Epidermal melanocyte (primary cell): ENCODE measurements at regions not wholly inside any gene's neighbourhood (a gene's known extent, or its start where the extent isn't known, plus 50 kb on each side); places are given as distances from the start of the nearest gene placed in this dataset.

ENCODE experiments used
- DNase-seq: peaks from one replicate; pipeline ENCODE4 v3.0.0; 2011; ENCODE audit warnings: low spot score; ENCODE audit not compliant: insufficient read length

DNA sequence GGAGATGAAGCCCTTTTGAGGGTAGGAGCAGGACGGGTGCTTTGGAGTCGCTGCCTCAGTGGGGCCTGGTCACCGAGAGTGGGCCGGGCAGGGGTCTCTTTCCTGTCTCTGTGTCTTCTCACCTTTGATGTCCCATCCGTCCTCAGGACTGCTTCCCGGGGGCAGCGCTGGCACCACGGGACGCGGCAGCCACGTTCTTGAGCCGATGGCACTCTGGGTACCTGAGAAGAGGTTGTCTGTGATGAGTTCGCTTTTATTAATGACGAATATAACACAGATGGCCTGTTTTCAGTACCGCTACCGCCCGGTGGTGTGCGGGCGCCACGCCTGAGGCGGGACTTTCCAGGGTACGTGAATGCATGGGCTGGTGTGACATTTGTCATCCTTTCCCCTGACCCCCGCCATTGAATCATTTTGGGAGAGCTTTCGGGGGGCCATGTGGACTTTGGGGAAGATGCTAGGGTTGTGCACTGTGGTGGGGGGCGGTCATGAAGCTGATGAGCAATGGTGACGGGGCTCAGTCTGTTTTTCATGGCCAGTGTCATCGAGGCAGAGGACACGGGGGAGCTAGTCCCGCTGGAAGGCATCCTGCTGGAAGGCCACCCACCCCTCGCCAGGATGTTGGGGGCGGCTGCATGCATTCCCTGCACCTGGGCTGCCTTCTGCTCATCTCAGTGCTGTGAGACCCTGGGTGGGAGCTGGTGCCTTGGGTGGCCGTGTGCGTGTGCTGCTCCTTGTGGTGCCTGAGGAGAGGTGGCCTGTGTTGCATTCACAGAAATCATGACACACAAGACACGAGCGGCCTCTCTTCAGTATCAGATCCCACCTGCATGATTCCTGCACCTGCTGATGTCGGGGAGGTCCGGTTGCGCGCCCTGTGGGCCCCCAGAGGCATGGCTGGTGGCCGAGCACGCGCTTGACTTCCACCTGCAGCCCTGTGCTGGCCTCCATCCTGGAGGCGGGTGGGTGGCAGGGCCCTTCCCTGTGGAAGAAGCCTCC lies 162.5 kb upstream of the RTL1 start:
- DNase-seq = no peak

DNA sequence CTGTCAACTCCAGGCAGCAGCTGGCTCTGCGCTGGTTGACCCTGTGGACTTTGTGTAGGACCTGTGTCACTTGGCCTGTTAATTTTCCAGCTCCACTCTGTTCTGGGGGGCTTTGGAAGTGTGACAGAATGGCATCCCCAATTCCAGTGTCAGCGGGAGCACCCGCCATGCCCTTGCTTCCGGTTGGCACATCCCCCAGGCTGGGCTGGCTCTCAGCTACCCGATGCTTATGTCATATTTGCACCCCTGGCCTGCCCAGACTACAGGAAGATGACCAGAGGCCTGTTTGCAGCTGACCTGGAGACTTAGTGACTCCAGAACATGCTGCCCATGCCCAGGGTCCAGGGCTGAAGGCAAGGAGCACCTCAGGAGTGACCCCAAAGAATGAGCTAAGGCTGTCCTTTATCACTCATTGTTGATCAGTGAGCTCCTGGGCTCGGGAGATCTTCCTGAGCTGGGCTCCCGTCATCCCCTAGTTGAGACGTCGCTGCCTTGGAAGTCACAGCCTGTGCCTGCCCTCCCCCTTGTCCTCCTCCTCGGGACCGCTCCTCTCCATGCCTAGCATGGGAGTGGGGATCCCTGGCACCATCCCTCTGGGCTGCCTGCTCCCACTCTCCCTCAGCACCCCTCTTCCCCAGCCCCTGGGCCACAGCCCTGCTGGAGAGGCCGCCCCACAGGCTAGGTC lies 163.4 kb upstream of the RTL1 start:
- DNase-seq = no peak

DNA sequence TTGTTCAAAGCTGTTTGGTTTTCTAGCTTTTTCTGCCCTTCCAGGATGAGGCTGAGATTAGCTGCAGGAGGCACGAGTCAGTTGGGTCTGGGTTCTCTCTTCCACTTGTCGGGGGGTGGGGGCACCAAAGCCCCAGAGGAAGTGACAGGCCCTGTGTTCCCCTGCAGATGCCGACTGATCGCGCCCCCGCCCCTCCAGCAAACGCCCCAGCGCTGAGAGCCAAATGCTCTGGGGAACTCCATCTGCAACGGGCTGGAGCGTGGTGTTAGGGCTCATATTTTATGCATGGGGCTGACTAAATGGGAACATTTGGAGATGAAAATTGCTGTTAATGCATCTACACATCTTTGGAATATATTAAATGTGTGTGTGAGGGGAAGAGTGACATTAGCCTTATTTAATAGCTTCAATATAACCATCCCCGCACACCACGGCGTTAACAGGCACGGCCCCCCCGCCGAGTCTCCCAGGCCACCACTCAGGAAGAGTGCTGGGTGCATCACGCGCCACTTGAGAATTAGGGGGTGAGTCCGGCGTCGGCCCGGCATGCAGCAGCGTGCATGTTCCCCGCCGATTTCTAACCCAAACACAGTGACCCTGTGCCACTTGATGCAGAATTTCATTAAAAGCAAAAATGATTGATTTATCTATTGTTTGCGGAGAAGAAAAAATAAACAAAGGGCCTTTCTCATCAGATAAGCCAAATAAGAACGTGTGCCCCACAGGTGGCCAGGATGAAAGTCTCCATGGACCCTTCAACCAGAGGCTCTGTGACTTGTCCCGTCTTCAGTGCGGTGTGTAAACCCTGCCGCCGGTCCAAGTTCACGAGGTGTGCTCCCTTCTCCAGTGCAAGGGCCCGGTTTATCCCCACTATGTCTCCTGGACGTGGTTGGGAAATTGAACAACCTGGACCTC lies 165.0 kb upstream of the RTL1 start:
- DNase-seq = no peak

DNA sequence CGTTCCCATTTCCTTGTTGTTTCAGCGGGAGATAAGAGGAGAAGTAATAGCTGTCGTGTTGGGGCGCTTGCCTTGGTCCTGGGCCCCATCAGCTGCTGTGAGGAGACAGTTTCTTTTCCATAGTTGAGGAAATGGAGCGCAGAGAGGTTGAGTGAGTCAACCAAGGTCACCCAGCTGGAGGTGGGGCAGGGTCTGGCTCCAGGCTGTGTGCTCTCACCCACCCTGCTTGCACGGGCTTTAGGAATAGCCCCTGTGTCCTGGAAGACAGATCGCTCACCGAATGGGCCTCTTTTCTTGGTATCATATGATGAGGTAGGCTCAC lies 165.7 kb upstream of the RTL1 start:
- DNase-seq = no peak

DNA sequence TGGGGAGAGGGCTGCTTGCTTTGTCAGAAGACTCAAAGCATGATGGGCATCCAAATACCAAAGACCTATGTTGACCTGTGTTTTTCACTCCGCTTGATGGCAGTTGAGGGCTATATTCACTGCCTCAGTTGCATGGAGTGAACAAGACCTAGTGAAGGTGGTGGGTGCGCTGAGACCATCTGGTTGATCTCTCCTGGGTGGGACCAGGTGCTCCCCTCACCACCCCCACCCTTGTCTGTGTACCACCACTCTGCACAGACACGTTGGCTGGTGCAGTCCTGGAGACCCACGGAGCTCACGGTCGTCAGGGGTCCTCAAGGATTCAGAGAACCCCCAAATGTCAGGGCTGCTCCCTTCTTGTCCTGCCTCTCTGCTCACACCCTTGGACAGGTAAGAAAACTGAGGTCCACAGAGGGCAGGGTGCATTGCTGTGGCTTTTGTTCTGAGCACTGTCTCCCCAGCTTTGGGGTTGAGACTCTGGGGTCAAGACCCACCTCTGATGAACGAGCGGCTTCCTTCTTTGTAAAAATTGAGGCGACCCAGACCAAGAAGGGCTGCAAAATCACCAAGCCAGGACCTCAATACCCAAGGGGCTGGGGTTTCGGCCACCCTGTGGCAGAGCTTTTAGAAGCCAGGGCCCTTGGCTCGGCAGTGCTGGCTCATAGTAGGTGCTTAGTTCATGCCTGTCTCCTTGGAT lies 166.3 kb upstream of the RTL1 start:
- DNase-seq = no peak

DNA sequence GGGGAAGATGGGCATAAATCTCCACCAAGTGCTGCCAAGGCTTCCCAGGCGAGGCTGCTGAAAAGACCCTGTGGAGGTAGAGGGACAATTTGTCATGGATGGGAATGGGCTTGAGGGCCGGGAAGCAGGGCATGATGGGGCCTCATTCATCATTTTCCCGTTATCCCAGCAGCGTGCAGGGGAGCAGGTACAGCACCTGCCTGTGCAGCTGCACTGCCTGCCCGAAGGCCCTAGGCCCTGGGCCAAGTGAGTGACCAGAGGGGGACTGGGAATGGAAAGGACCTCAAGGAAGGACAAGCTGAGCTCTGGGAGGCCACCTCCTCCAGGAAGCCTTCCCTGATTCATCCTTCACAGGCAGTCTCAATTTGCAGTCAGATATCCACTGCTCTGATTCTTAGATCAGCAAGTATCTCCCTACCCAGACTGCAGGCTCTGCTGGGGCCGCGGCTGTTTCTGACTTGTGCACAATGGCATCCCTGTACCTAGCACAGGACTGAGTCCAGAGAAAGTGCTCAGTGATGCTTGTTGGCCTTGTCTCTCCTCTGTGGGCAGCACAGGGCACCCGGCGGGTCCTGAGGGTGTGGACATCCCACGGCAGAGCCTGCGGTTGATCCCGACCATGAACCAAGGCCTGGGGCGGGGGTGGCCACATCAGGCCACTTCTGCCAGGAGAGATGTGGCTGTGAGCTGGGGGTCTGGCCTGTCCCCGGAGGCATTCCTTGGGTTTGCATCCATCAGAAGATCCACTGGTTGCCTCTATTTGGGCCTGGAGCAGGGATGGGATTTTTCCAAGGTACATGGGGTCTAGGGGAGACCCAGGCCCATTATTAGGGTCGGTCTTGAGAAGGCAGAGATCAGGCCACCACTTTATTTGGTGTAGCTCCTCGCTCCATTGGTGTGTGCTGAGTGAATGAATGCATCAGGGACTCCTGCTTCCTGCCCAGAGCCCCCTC lies 167.3 kb upstream of the RTL1 start:
- no peak for DNase-seq

DNA sequence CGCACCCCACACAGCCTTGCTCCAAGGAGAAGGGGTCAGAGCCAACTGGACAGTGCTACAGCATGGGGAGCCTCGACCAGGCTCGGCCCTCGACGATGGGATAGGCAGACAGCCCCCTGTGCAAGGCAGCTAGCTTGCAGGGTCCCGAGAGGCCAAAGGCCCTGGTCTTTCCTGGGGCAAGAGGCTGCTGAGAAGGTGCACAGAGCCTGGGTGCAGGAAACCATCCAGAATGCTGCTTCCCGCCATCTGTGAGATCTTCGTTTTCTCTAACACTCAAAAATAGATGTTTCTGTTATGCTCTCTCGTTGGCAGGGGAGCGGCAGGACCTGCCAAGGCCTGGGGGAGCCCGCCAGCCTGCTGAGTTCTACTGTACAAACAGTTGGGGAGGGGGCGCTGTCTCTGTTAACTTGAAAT lies 168.0 kb upstream of the RTL1 start:
- DNase-seq = no peak

DNA sequence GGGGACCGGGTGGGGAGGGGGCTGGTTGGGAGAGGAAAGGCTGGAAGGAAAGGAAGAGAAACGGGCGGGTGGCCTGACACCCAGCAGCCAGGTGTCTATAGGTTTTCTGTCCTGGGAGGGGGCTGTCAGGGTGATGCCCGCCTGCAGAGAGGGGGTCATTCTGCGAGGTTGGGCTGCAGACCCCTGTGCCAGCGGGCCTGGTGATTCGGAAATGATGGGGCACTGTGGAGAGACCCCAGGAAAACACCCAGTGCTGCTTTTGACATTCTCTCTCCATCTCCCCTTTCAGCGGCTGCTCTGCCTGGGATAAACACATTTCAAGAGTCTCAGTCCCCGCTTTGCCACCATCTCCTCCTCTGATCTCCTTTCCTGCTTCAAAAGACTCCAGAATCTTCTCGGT lies 168.5 kb upstream of the RTL1 start:
- no peak for DNase-seq

DNA sequence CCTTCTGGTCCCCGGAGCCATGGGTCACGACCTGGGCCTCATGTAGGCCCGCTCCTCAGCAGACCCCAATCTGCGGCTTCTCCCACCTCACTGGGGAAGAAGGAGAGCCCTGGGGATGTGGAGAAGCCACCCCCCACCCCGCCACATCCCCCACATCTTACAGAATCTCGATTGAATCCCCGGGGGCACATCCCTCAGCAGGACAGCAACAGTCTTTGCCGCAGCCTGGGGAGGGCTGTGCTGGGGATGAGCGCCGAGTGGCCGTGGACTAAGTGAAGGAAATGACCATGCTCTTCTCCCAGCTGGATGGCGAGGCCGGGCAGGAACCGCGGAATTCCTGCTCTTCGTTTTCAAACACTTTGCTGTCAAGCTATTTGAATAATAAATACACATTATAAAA lies 169.0 kb upstream of the RTL1 start:
- DNase-seq = no peak

DNA sequence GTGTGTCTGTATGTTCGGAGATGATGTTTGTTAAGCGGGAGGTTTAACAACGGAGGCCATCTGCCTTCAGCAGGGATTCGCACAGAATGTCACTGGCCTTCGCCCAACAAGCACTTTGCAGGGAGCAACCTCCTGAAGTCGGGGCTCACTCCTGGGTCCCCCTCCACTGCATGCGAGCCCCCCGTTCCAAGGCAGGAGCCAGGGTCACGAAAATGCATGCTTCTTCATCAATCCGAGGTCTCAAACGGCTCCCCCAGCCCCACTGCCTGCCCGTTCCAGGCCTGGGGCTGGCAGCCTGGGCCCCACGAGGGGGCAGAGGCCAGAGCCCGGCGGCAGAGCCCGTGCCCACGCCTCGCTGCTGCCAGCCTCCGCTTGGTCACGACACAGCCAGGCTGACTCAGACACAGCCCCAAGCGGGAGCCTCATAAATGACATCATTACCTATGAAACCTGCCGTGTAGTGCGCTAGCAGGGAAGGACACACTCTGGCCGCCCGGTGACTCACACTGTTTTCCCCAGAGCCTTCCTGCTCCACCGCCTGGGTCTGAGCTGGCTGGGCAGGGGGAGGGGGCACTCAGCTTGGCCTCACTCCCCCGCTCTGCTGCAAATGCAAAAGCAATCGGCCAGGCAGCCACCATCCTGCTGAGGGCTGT lies 169.5 kb upstream of the RTL1 start:
- peak; percentile 40 for DNase-seq

DNA sequence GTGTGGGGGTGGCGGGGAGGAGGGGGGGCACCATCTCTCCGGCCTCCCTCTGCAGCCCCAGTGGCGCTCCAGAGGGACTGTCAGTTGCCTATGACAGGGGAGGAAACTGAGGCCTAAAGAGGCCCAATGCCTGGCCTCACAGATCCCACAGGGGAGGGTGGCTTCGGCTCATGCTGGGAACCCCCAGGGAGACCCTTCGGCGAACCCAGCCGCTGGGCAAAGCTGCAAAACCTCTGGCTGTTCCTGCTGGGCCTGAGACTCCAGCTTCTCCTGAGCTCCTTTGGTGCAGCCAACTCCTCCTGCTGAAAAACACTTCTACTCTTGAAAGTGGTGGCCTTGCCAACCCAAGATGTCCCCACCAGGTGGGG lies 170.1 kb upstream of the RTL1 start:
- DNase-seq = no peak

DNA sequence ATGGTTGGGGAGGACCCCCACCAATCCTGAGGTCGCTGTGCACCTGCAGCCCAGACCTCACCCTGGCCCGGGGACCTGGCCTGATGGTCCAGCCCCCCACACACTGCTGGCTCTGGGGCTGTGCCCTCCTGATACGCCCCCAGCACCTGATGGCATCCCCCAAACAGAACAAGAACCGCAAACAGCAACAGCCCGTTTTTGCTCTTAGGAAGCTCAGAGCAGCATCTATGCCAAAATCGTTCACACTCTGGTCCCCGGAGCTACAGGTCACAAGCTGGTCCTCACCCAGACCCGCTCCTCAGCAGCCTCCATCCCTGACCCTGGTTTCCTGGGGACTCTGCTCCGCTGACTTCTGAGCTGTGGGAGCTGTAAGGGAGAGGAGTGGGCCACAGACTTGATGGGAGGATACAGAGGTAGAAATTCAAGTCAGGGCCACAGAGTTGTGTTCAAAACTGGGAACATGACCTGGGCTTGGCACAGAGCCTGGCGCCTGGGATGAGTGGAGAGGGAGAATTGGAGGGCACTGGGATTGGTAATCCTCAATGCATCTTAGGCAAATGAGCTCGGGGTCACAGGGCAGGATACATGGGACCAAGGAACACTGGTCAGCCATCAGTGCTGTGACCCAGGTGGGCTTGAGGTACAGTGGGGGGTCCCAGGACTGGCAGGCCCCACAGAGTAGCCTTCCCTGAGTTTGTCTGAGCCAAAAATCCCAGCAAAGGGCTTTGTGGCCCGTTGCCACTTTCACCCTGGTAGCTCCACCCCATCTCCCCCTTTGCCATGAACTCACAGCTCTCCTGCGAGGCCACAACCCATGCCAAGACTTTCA lies 170.9 kb upstream of the RTL1 start:
- no peak for DNase-seq

DNA sequence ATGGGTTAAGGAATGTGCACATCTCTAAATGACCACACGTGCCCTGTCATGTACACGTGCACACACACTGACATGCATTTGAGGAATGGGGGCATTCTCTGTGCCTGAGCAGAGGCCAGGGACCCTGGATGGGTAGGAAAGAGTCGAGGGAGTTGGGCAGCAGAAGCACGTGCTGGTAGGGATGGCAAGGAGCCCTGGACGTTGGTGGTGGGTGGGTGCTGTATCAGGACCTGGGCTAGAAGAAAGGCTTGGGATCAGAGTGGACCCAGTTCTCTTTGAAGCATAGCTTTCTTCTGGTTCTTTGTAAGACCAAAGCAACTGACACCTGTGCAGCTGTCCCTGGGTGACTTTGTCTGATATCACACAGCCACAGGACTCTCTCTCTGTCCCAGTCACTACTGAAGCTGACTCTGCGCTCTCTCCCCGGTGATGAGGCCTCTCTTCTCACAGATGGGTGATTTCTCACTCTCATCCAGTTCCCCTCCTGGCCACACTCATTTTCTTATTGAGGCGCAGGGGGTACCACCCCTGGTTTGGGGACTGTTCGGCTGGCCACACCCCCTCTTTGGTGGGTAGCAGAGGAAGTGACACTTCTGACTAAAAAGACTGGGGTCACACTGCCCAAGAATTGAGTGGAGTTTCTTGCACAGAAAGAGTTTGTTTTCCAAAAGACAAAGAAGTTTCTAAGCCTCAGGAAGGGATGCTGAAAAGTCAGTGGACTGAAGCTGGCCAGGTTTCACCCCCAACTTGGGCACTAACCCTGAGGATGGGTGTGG lies 171.7 kb upstream of the RTL1 start:
- no peak for DNase-seq

DNA sequence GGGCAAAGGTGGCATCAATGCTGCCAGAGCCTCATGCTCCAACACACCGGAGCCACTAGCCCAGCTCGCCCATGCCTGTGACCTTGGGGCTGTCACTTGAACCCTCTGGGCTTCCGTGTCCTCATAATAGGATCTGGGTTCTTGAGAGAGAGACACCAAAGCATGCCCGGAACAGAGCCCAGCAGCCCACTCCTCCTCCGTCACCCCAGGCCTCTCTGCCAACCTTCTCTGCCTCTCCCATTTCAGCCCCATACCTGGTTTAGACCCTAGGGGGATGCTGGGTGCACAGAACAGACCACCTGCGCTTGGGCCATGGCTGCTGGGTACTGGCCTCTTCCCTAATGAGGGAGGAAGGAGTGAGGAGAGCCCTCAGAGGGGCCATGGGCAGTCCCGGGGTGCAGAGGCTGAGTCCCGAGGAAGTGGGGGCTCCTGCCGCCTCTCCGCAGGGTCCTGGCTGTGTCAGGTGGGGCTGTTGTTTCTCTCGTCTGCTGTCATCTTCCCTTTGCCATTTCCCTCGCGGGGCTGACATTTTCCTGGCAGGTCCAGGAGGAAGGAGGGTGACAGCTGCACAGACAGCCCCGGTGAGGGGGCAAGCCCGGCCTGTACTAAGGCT lies 172.4 kb upstream of the RTL1 start:
- no peak for DNase-seq

DNA sequence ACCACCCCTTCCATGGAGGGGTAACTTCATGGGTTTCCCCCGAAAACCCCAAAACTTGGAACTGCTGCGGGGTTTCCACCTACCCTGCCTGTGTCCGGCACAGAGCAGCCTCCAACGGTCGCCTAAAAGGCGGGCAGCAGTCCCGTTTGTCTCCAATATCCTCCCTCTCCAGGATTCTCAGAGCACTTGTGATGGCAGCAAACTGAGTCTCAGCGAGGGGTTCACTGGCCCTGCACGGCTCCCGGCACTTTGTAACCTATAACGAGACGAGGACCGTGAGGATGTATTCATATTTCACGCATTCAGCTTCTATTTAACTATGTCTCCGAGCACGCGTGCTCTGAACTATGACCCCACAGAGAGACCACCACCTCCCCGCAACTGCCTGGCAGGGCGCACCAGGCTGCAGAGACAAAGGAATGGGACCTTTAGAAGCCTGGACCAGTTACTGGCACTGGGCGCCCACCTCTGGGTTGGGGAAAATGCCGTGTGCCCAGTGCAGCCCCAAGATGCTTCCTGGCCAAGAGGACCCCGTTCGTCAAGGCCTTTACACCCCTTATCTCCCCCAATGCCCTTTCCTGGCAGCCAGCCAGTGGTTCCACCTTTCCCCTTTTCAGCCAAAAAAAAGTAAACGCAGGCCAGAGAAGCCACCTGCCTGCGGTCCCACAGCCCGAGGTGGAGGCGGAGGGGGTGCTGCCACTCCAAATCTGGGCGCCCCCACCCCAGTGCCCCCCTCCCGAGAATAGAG lies 173.1 kb upstream of the RTL1 start:
- no peak for DNase-seq

DNA sequence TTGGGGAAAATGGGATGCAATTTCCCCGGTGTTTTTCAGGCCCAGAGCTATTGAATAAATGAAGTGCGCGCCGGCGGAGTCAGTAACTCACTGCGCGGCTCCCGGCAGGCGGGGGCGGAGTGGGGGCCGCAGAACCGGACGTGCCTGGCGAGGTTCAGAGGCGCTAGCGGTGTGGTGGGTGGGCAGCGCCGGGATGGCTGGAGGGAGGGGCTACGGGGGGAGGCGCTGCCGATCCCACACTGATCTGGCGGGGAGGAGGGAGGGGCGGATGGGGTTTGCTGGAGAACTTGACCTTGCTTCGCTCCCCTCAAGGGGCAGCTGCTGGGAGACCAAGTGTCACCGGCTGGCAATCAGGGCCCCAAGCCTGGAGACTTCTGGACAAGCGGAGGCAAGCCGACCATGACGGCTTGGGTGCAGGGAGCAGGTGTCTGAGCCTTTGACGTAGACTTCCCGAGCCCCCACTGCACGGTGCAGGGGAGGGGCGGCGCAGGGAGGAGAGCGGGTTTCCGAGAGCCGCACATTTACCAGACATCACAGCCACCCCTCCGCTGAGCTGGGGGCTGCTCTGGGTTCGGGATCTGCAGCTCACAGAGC lies 174.1 kb upstream of the RTL1 start:
- no peak for DNase-seq
